Suprapubic skin (tissue), 4 donors: ENCODE measurements at regions not wholly inside any gene's neighbourhood (a gene's known extent, or its start where the extent isn't known, plus 50 kb on each side); places are given as distances from the start of the nearest gene placed in this dataset.

Experiments
- DNase-seq, 2 donors: peaks; one replicate each; pipeline ENCODE4 v3.0.0-alpha.2; 2019; ENCODE audit warnings: low spot score in 2 of 2
- H3K27ac ChIP-seq: fragments of 200-600 bp; sonication (generic); one replicate; pipeline ENCODE4 v1.5.1; 2019
- H3K27me3 ChIP-seq: fragments of 200-600 bp; sonication (generic); one replicate; pipeline ENCODE4 v1.5.1; 2019
- H3K36me3 ChIP-seq: fragments of 200-600 bp; sonication (generic); one replicate; pipeline ENCODE4 v1.5.1; 2019
- H3K4me1 ChIP-seq: fragments of 200-600 bp; sonication (generic); one replicate; pipeline ENCODE4 v1.5.1; 2019
- H3K4me3 ChIP-seq: fragments of 200-600 bp; sonication (generic); one replicate; pipeline ENCODE4 v1.5.1; 2019; ENCODE audit warnings: mild to moderate bottlenecking
- H3K9me3 ChIP-seq: fragments of 200-600 bp; sonication (generic); one replicate; pipeline ENCODE4 v1.5.1; 2019
- CTCF ChIP-seq, 2 donors: fragments of 200-600 bp in 1 of 2; fragments of 450-650 bp in 1 of 2; sonication (generic) in 1 of 2; IDR thresholded peaks; one replicate each; pipeline ENCODE4 v1.5.1; 2016 to 2019; ENCODE audit warnings: antibody characterized with exemption in 2 of 2, mild to moderate bottlenecking in 1 of 2, moderate library complexity in 1 of 2
- EP300 ChIP-seq: sonication (generic); formaldehyde crosslinking; IDR thresholded peaks from one replicate; pipeline ENCODE4 v1.6.1; 2017; ENCODE audit warnings: antibody characterized with exemption
- POLR2A ChIP-seq, 2 donors: fragments of 450-650 bp; IDR thresholded peaks; one replicate each; pipeline ENCODE4 v1.6.1; 2017; ENCODE audit warnings: antibody characterized with exemption in 2 of 2, mild to moderate bottlenecking in 2 of 2, moderate library complexity in 2 of 2
- POLR2AphosphoS5 ChIP-seq, 3 donors: sonication (generic); formaldehyde crosslinking; IDR thresholded peaks; one replicate each; pipeline ENCODE4 v1.6.1; 2017; ENCODE audit warnings: antibody characterized with exemption in 3 of 3
- WGBS: methylation state at CpG from one replicate; pipeline ENCODE4 v1.1.5; 2018; 5-methylcytosine and 5-hydroxymethylcytosine counted together

GRCh38 chr20:30985386-30985785 is 272.1 kb upstream of the DEFB115 start:
- Histone ChIP-seq H3K4me3 (no peak overlapping the region), H3K27me3 (no peaks in the 10 kb centered on the region), H3K36me3 (no peaks in the 10 kb centered on the region), H3K9me3 (no peaks in the 10 kb centered on the region), H3K27ac (no peak overlapping the region), H3K4me1 (no peaks in the 10 kb centered on the region)
- no peak for TF ChIP-seq POLR2AphosphoS5 (IDR thresholded peaks at IDR 0.05)
- TF ChIP-seq POLR2A (IDR thresholded peaks at IDR 0.05), result no peak
- no peak for TF ChIP-seq CTCF (IDR thresholded peaks at IDR 0.05)
- TF ChIP-seq EP300, result no peak
- DNase-seq, result no peak
- 93% methylated on average over 18 of the region's 18 CpGs for WGBS
